GM12892 (cell line): ENCODE measurements at regions not wholly inside any gene's neighbourhood (a gene's known extent, or its start where the extent isn't known, plus 50 kb on each side); places are given as distances from the start of the nearest gene placed in this dataset.

ENCODE experiments used
- POLR2A ChIP-seq: IDR thresholded peaks from 2 replicates; pipeline ENCODE4 v1.6.1; 2011; ENCODE audit warnings: low read depth, low read length, control low read depth
- POLR2AphosphoS5 ChIP-seq: IDR thresholded peaks from 2 replicates; pipeline ENCODE4 v1.6.1; 2011; ENCODE audit warnings: low read depth, low read length, control low read depth
- TAF1 ChIP-seq: IDR thresholded peaks from 2 replicates; pipeline ENCODE4 v1.6.1; 2011; ENCODE audit warnings: low read depth, mild to moderate bottlenecking, control low read depth, low read length, borderline replicate concordance

DNA sequence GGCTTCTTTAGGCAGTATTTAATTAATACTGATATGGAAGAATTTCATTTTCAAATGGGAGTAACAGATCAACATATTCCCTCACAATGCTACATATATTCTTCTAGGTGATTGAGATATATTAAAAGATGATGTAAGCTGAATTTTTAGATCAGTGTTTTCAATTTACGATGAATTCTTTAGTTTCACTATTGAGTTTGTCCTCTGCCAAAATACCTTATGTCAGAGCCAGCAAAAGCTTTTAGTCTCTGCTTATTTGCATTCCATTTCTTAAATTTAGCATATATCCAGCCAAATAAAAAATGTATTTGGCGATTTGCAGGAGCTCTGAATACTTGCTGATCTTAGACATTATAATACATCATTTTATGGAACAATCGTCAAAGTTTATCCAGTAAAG lies 144.3 kb downstream of the MOSPD2 start:
- no peak for TF ChIP-seq POLR2A
- TF ChIP-seq POLR2AphosphoS5, result no peak
- TF ChIP-seq TAF1, result no peak
